Astrocyte (in vitro differentiated cells and primary cell): ENCODE measurements at regions not wholly inside any gene's neighbourhood (a gene's known extent, or its start where the extent isn't known, plus 50 kb on each side); places are given as distances from the start of the nearest gene placed in this dataset.
A peak's percentile ranks its signal among the peaks of the same experiment; 100 is the strongest.

Source experiments
- DNase-seq: peaks from one replicate; pipeline ENCODE4 v3.0.0-alpha.2; 2010; ENCODE audit warnings: low read depth
- FAIRE-seq: peaks from 2 replicates; lab custom pipeline; 2011; peaks lifted over from hg19 to GRCh38; lab: Jason Lieb, UNC
- H2AFZ ChIP-seq: 2 replicates; pipeline ENCODE4 v1.6.0; 2012; ENCODE audit warnings: low read depth, low read length, inconsistent platforms
- H3K27ac ChIP-seq: 2 replicates; pipeline ENCODE4 v1.5.1; 2011; ENCODE audit warnings: low read depth, low read length, inconsistent platforms
- H3K27me3 ChIP-seq: 2 replicates; pipeline ENCODE4 v1.6.0; 2011; ENCODE audit warnings: low read length, inconsistent platforms; ENCODE audit not compliant: insufficient read depth
- H3K36me3 ChIP-seq: 2 replicates; pipeline ENCODE4 v1.5.1; 2011; ENCODE audit warnings: low read length, inconsistent platforms; ENCODE audit not compliant: insufficient read depth
- H3K4me1 ChIP-seq: 2 replicates; pipeline ENCODE4 v1.5.1; 2011; ENCODE audit warnings: low read length, inconsistent platforms; ENCODE audit not compliant: insufficient read depth
- H3K4me2 ChIP-seq: 2 replicates; pipeline ENCODE4 v1.6.0; 2012; ENCODE audit warnings: low read length, inconsistent platforms
- H3K4me3 ChIP-seq: 2 replicates; pipeline ENCODE4 v1.5.1; 2011; ENCODE audit warnings: low read depth, mild to moderate bottlenecking, low read length, inconsistent platforms; ENCODE audit not compliant: insufficient read depth
- H3K79me2 ChIP-seq: 2 replicates; pipeline ENCODE4 v1.6.0; 2012; ENCODE audit warnings: mild to moderate bottlenecking, low read length, inconsistent platforms; ENCODE audit not compliant: insufficient read depth
- H3K9ac ChIP-seq: 2 replicates; pipeline ENCODE4 v1.6.0; 2012; ENCODE audit warnings: mild to moderate bottlenecking, low read length, inconsistent platforms
- H3K9me3 ChIP-seq: 2 replicates; pipeline ENCODE4 v1.5.1; 2012; ENCODE audit warnings: low read depth, mild to moderate bottlenecking, low read length, inconsistent platforms; ENCODE audit not compliant: insufficient read depth
- H4K20me1 ChIP-seq: 2 replicates; pipeline ENCODE4 v1.6.0; 2012; ENCODE audit warnings: low read length, inconsistent platforms; ENCODE audit not compliant: insufficient read depth
- H3K27ac Mint-ChIP-seq: one replicate; pipeline ENCODE4 v1.8.0; 2021; ENCODE audit warnings: mild to moderate bottlenecking, mixed read lengths; ENCODE audit not compliant: unreplicated experiment
- H3K27me3 Mint-ChIP-seq: one replicate; pipeline ENCODE4 v1.8.0; 2021; ENCODE audit warnings: low read depth, mixed read lengths; ENCODE audit not compliant: unreplicated experiment
- H3K36me3 Mint-ChIP-seq: one replicate; pipeline ENCODE4 v1.8.0; 2021; ENCODE audit warnings: low read depth, mixed read lengths; ENCODE audit not compliant: unreplicated experiment
- H3K4me1 Mint-ChIP-seq: one replicate; pipeline ENCODE4 v1.8.0; 2021; ENCODE audit warnings: low read depth, mixed read lengths; ENCODE audit not compliant: unreplicated experiment
- H3K4me3 Mint-ChIP-seq: one replicate; pipeline ENCODE4 v1.8.0; 2021; ENCODE audit warnings: mild to moderate bottlenecking, moderate library complexity, mixed read lengths; ENCODE audit not compliant: unreplicated experiment
- H3K9me3 Mint-ChIP-seq: one replicate; pipeline ENCODE4 v1.8.0; 2021; ENCODE audit warnings: mild to moderate bottlenecking, mixed read lengths; ENCODE audit not compliant: unreplicated experiment
- EZH2 ChIP-seq: IDR thresholded peaks from 2 replicates; pipeline ENCODE4 v1.6.1; 2012; ENCODE audit warnings: mild to moderate bottlenecking, low read length, inconsistent platforms; ENCODE audit not compliant: insufficient read depth
- TF ChIP-seq, protein P1 (sequence below): IDR thresholded peaks from 2 replicates; pipeline ENCODE4 v1.5.1; 2011; ENCODE audit warnings: low read depth, mild to moderate bottlenecking, inconsistent platforms, low read length, moderate library complexity; ENCODE audit not compliant: insufficient read depth

DNA sequence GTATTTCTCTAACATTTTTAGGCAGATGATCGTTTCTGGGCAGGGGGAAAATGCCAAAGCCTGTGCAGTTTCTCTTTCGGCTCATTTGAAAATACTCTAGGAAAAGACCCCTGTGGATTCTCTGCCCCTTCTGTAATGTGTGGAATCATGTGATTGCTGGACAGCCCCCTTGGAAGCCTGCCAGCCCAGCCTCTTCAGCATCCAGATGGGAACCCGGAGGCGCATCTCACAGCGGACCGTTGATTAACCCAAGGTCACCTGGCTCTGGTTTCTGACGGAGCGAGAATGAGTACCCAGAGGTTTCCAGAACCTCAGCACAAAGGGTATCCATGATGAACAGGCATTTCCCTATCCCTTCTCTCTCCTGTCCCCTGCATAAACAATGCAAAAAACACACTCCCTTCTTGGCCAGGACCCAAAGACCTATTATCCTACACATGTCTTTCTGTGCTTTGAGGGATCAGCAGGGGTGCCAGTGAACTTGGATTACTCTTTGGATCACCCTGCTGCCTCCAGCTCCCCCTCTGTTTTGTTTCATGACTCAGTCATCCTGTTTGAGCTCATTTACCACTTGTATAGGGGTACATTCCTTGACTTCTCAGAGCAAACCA lies 957.1 kb upstream of the RBFOX1 start:
- H3K27me3 ChIP-seq, result no peaks in the 10 kb centered on the region
- Mint-ChIP-seq H3K27ac (no peak overlapping the region), H3K4me1 (no peaks in the 10 kb centered on the region), H3K9me3 (no peaks in the 10 kb centered on the region), H3K36me3 (no peaks in the 10 kb centered on the region), H3K27me3 (peaks cover 3% of the 10 kb centered on the region), H3K4me3 (no peak overlapping the region)
- H3K4me2 ChIP-seq, result peak overlapping the region; percentile 15
- FAIRE-seq (no peak), DNase-seq (no peak)
- H3K9me3 ChIP-seq, result peaks cover 4% of the 10 kb centered on the region
- no peak overlapping the region for H3K9ac ChIP-seq
- H3K4me3 ChIP-seq, result no peak overlapping the region
- no peak overlapping the region for H2AFZ ChIP-seq
- H3K4me1 ChIP-seq, result no peaks in the 10 kb centered on the region
- no peak for TF ChIP-seq EZH2
- TF ChIP-seq, protein P1, sequence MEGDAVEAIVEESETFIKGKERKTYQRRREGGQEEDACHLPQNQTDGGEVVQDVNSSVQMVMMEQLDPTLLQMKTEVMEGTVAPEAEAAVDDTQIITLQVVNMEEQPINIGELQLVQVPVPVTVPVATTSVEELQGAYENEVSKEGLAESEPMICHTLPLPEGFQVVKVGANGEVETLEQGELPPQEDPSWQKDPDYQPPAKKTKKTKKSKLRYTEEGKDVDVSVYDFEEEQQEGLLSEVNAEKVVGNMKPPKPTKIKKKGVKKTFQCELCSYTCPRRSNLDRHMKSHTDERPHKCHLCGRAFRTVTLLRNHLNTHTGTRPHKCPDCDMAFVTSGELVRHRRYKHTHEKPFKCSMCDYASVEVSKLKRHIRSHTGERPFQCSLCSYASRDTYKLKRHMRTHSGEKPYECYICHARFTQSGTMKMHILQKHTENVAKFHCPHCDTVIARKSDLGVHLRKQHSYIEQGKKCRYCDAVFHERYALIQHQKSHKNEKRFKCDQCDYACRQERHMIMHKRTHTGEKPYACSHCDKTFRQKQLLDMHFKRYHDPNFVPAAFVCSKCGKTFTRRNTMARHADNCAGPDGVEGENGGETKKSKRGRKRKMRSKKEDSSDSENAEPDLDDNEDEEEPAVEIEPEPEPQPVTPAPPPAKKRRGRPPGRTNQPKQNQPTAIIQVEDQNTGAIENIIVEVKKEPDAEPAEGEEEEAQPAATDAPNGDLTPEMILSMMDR, result no peak
- no peaks in the 10 kb centered on the region for H3K36me3 ChIP-seq
- H3K27ac ChIP-seq, result no peak overlapping the region
- H4K20me1 ChIP-seq, result no peaks in the 10 kb centered on the region
- H3K79me2 ChIP-seq, result no peaks in the 10 kb centered on the region

DNA sequence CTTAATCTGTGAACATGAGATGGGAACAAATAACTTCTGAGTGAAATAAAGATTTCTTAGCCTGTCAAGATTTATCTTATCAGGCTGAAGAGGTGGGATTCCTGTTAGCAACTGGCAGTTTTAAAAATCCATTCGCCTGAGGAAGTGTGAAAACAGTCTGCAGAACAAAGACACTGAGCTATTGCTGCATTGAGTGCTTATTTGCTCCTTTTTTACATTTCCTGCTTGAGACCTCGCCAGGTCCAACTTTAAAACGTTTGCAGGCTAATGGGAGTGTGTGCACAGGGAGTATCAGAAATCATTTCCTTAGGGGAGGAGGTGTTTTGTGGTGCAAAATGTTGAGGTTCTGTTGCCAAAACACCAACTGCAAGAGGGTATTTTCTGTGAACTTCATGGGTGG lies 957.8 kb upstream of the RBFOX1 start:
- Histone ChIP-seq H3K4me2 (no peak overlapping the region), H3K79me2 (no peaks in the 10 kb centered on the region)
- no peaks in the 10 kb centered on the region for H3K9me3 Mint-ChIP-seq

DNA sequence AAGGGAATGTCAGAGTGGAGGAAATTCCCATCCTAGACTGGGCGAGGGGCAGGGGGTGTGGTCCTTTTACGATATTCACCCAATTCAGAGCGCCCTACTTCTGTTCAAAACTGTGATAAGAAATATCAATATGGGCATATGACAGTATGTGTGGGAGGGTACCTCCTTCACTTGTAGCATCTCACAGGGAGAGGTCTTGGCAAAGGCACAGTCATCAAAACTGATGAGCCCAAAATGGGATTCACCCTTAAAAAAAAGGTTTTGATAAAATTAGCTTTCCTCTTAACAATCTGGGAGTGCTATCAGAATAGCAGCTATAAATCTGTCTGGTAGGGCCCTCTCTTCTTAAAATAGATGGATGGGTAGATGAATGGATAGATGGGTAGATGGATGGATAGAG lies 967.8 kb upstream of the RBFOX1 start:
- Mint-ChIP-seq H3K36me3 (no peaks in the 10 kb centered on the region), H3K4me3 (no peak overlapping the region), H3K9me3 (no peaks in the 10 kb centered on the region), H3K27ac (no peak overlapping the region), H3K4me1 (no peaks in the 10 kb centered on the region), H3K27me3 (peaks cover 4% of the 10 kb centered on the region)
- H3K27me3 ChIP-seq, result no peaks in the 10 kb centered on the region
- H2AFZ ChIP-seq, result no peak overlapping the region
- no peaks in the 10 kb centered on the region for H3K79me2 ChIP-seq
- H3K27ac ChIP-seq, result no peak overlapping the region
- FAIRE-seq (no peak), DNase-seq (no peak)
- no peaks in the 10 kb centered on the region for H3K4me1 ChIP-seq
- H3K4me2 ChIP-seq, result no peak overlapping the region
- no peak overlapping the region for H3K9ac ChIP-seq
- H3K4me3 ChIP-seq, result no peak overlapping the region
- no peak for TF ChIP-seq EZH2
- TF ChIP-seq, protein P1, result no peak
- H3K9me3 ChIP-seq, result peaks cover 2% of the 10 kb centered on the region
- H3K36me3 ChIP-seq, result no peaks in the 10 kb centered on the region
- no peaks in the 10 kb centered on the region for H4K20me1 ChIP-seq

More for the DNA sequence above, 957.8 kb upstream of the RBFOX1 start:
- Histone ChIP-seq H3K9ac (no peak overlapping the region), H3K4me3 (no peak overlapping the region), H3K4me1 (no peaks in the 10 kb centered on the region), H4K20me1 (no peaks in the 10 kb centered on the region), H3K27me3 (no peaks in the 10 kb centered on the region), H2AFZ (no peak overlapping the region), H3K36me3 (no peaks in the 10 kb centered on the region), H3K27ac (no peak overlapping the region), H3K9me3 (peaks cover 4% of the 10 kb centered on the region)
- DNase-seq, result no peak
- no peak overlapping the region for H3K27ac Mint-ChIP-seq
- FAIRE-seq, result no peak
- no peaks in the 10 kb centered on the region for H3K36me3 Mint-ChIP-seq
- H3K4me1 Mint-ChIP-seq, result no peaks in the 10 kb centered on the region
- TF ChIP-seq, protein P1, result no peak
- no peak for TF ChIP-seq EZH2
- H3K4me3 Mint-ChIP-seq, result no peak overlapping the region
- H3K27me3 Mint-ChIP-seq, result peaks cover 3% of the 10 kb centered on the region
